Keratinocyte (primary cell): ENCODE measurements at regions not wholly inside any gene's neighbourhood (a gene's known extent, or its start where the extent isn't known, plus 50 kb on each side); places are given as distances from the start of the nearest gene placed in this dataset.

Experiments used
- DNase-seq: peaks from one replicate; pipeline ENCODE4 v3.0.0-alpha.2; 2011; ENCODE audit warnings: low read depth, missing footprints, low spot score
- FAIRE-seq: peaks from 2 replicates; lab custom pipeline; 2011; peaks lifted over from hg19 to GRCh38; lab: Jason Lieb, UNC
- H2AFZ ChIP-seq: 2 replicates; pipeline ENCODE4 v1.6.0; 2012; ENCODE audit warnings: low read length, control low read depth, inconsistent platforms; ENCODE audit not compliant: control insufficient read depth
- H3K27ac ChIP-seq: 2 replicates; pipeline ENCODE4 v1.5.1; 2011; ENCODE audit warnings: low read length; ENCODE audit not compliant: control insufficient read depth, insufficient read depth
- H3K27me3 ChIP-seq: 3 replicates; pipeline ENCODE4 v1.6.0; 2011; ENCODE audit warnings: low read length; ENCODE audit not compliant: control insufficient read depth, insufficient read depth; ENCODE audit errors: extremely low read depth
- H3K36me3 ChIP-seq, 2 experiments: 2 replicates in 1 of 2; 3 replicates in 1 of 2; pipeline ENCODE4 v1.5.1; 2011; ENCODE audit warnings: low read length in 2 of 2, mild to moderate bottlenecking in 1 of 2; ENCODE audit not compliant: control insufficient read depth in 2 of 2, insufficient read depth in 2 of 2; ENCODE audit errors: extremely low read depth in 1 of 2
- H3K4me1 ChIP-seq: 3 replicates; pipeline ENCODE4 v1.5.1; 2011; ENCODE audit warnings: low read length; ENCODE audit not compliant: control insufficient read depth, insufficient read depth; ENCODE audit errors: extremely low read depth
- H3K4me2 ChIP-seq: 3 replicates; pipeline ENCODE4 v1.6.0; 2011; ENCODE audit warnings: low read depth, low read length; ENCODE audit not compliant: control insufficient read depth, insufficient read depth; ENCODE audit errors: extremely low read depth
- H3K4me3 ChIP-seq, 3 experiments: fragments of 200-600 bp in 1 of 3; sonication (generic) in 1 of 3; 2 replicates in 2 of 3; 3 replicates in 1 of 3; pipeline ENCODE4 v1.5.1; 2011 to 2016; ENCODE audit warnings: low read length in 3 of 3, mild to moderate bottlenecking in 3 of 3, control low read depth in 2 of 3, inconsistent platforms in 1 of 3, low read depth in 1 of 3, mixed read lengths in 1 of 3, mixed run types in 1 of 3, moderate library complexity in 1 of 3; ENCODE audit not compliant: control insufficient read depth in 2 of 3, insufficient read depth in 2 of 3; ENCODE audit errors: extremely low read depth in 1 of 3
- H3K79me2 ChIP-seq: 2 replicates; pipeline ENCODE4 v1.6.0; 2012; ENCODE audit warnings: low read length; ENCODE audit not compliant: control insufficient read depth, insufficient read depth
- H3K9ac ChIP-seq: 3 replicates; pipeline ENCODE4 v1.6.0; 2011; ENCODE audit warnings: low read length; ENCODE audit not compliant: control insufficient read depth, insufficient read depth; ENCODE audit errors: extremely low read depth
- H3K9me1 ChIP-seq: 3 replicates; pipeline ENCODE4 v1.6.0; 2011; ENCODE audit warnings: low read length; ENCODE audit not compliant: control insufficient read depth, insufficient read depth; ENCODE audit errors: extremely low read depth
- H3K9me3 ChIP-seq: 2 replicates; pipeline ENCODE4 v1.5.1; 2012; ENCODE audit warnings: low read depth, low read length; ENCODE audit not compliant: control insufficient read depth
- H4K20me1 ChIP-seq: 3 replicates; pipeline ENCODE4 v1.6.0; 2011; ENCODE audit warnings: low read length; ENCODE audit not compliant: control insufficient read depth, insufficient read depth; ENCODE audit errors: extremely low read depth
- CTCF ChIP-seq, 3 experiments: IDR thresholded peaks in 1 of 3; conservative IDR thresholded peaks in 1 of 3; optimal IDR thresholded peaks in 1 of 3; 2 replicates in 2 of 3; 3 replicates in 1 of 3; pipeline versions ENCODE3 to v1.5.1; 2011; ENCODE audit warnings: low read length in 3 of 3, mild to moderate bottlenecking in 3 of 3, moderate library complexity in 2 of 3, control low read depth in 1 of 3, inconsistent platforms in 1 of 3; ENCODE audit not compliant: insufficient read depth in 2 of 3; ENCODE audit errors: extremely low read depth in 1 of 3
- EZH2 ChIP-seq: IDR thresholded peaks from one replicate; pipeline ENCODE4 v1.6.1; 2012; ENCODE audit warnings: inconsistent platforms, mild to moderate bottlenecking, low read length, moderate library complexity
- dilution Hi-C: fragments of 300-500 bp; cut with MboI; formaldehyde crosslinking; loops from one replicate; pipeline ENCODE4 v1.7.0; 2020; ENCODE audit warnings: low sequenced_read_pairs; ENCODE audit not compliant: extremely low pct_ligation_motif_present

GRCh38 chr3:109902549-109902948 lies 565.2 kb upstream of the DPPA4 start:
- no peak for DNase-seq
- dilution Hi-C loops = no loop called here
- no peak for TF ChIP-seq CTCF (optimal IDR thresholded peaks at IDR 0.05 in 1 of 3, IDR thresholded peaks at IDR 0.05 in 1 of 3, conservative IDR thresholded peaks at IDR 0.05 in 1 of 3; ENCODE audit: extremely low read depth in 1 of 3, insufficient read depth in 2 of 3, low read length in 3 of 3)
- TF ChIP-seq EZH2 = no peak
- H3K27ac ChIP-seq = no peak overlapping the region
- no peak overlapping the region for H3K4me3 ChIP-seq
- H3K27me3 ChIP-seq = no peaks in the 10 kb centered on the region
- H3K9ac ChIP-seq = no peak overlapping the region
- no peaks in the 10 kb centered on the region for H3K9me3 ChIP-seq
- no peaks in the 10 kb centered on the region for H4K20me1 ChIP-seq
- no peak overlapping the region for H3K4me2 ChIP-seq
- H3K79me2 ChIP-seq = no peaks in the 10 kb centered on the region
- no peak for FAIRE-seq
- H2AFZ ChIP-seq = no peak overlapping the region
- no peaks in the 10 kb centered on the region for H3K9me1 ChIP-seq
- no peaks in the 10 kb centered on the region for H3K4me1 ChIP-seq
- H3K36me3 ChIP-seq = no peaks in the 10 kb centered on the region

GRCh38 chr3:109903100-109903499 lies 565.8 kb upstream of the DPPA4 start:
- H3K4me3 ChIP-seq = no peak overlapping the region
- no peaks in the 10 kb centered on the region for H3K27me3 ChIP-seq
- H3K9ac ChIP-seq = no peak overlapping the region
- no peak for DNase-seq
- H3K4me2 ChIP-seq = no peak overlapping the region
- H2AFZ ChIP-seq = peak overlapping the region; percentile 4
- H3K9me1 ChIP-seq = no peaks in the 10 kb centered on the region
- no peaks in the 10 kb centered on the region for H3K79me2 ChIP-seq
- no peaks in the 10 kb centered on the region for H3K9me3 ChIP-seq
- H3K27ac ChIP-seq = no peak overlapping the region
- dilution Hi-C loops = no loop called here
- no peak for TF ChIP-seq EZH2
- TF ChIP-seq CTCF (optimal IDR thresholded peaks at IDR 0.05 in 1 of 3, IDR thresholded peaks at IDR 0.05 in 1 of 3, conservative IDR thresholded peaks at IDR 0.05 in 1 of 3; ENCODE audit: extremely low read depth in 1 of 3, insufficient read depth in 2 of 3, low read length in 3 of 3) = peak in 2 of 3 experiments; percentile 14 to 55
- H4K20me1 ChIP-seq = no peaks in the 10 kb centered on the region
- no peaks in the 10 kb centered on the region for H3K36me3 ChIP-seq
- FAIRE-seq = peak; percentile 26
- H3K4me1 ChIP-seq = no peaks in the 10 kb centered on the region
